ENCODE measurements at regions not wholly inside any gene's neighbourhood (a gene's known extent, or its start where the extent isn't known, plus 50 kb on each side); places are given as distances from the start of the nearest gene placed in this dataset.
A peak's percentile ranks its signal among the peaks of the same experiment; 100 is the strongest.

DNA sequence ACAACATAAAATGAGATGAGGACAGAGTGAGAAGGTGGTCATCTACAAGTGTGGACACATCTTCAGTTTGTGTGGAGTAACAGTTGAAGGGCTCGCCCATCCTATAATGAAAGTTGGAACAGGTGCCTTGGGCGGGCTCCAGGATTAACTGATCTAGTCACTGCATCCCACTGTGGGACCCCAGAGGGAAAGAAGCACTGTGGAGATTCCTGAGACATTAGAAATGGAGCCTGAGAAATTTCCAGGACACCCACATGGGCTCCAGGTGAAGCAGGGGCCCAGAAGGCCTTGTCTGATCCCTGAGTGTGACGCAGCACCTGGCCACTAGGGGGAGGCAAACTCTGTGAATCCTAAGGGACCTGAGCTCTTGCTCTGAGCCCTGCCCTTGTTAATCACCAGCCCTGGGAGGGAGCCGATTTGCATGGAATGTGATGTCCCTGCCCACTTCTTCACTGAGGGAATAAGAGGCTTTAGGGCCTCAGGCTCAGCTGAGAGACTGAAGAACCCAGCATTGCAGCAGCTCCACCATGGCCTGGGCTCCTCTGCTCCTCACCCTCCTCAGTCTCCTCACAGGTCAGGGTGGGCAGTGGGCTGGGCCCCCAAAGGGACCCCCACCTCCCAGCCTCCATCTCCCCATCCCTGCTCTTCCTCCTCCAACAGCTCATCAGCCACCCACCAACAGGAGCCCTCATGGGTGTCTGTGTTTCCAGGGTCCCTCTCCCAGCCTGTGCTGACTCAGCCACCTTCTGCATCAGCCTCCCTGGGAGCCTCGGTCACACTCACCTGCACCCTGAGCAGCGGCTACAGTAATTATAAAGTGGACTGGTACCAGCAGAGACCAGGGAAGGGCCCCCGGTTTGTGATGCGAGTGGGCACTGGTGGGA, 98.4 kb downstream of the VPREB1 start (continued):
- TF ChIP-seq OTX1 (CRISPR knock-in tag; IDR thresholded peaks at IDR 0.05) (0 out of 2 replicates have a peak, but pooled peaks have one; percentile 53), ARID1B (IDR thresholded peaks at IDR 0.05) (no peak), CBFB (CRISPR knock-in tag; IDR thresholded peaks at IDR 0.05) (peak; percentile 84; the same call in 1 of the 2 replicates), ZBTB7A (IDR thresholded peaks at IDR 0.05; ENCODE audit: borderline replicate concordance, control insufficient read depth, low read depth, low read length) (0 out of 2 replicates have a peak, but pooled peaks have one; percentile 30), MAZ (CRISPR knock-in tag; conservative IDR thresholded peaks at IDR 0.05 in 1 of 2, IDR thresholded peaks at IDR 0.05 in 1 of 2) (peak in 1 of 2 experiments; percentile 64; a peak in 2 of 4 replicates), XRCC5 (IDR thresholded peaks at IDR 0.05; ENCODE audit: low read depth, low read length) (peak; percentile 99), SMAD3 (CRISPR knock-in tag; conservative IDR thresholded peaks at IDR 0.05) (peak; percentile 75; the same call in 1 of the 2 replicates), HEY1 (CRISPR knock-in tag; IDR thresholded peaks at IDR 0.05; ENCODE audit: borderline replicate concordance) (0 out of 2 replicates have a peak, but pooled peaks have one; percentile 14), GTF2F1 (IDR thresholded peaks at IDR 0.05; ENCODE audit: low read depth, low read length) (peak; percentile 66; the same call in 1 of the 2 replicates), ZNF408 (CRISPR knock-in tag; IDR thresholded peaks at IDR 0.05; ENCODE audit: low read depth) (0 out of 2 replicates have a peak, but pooled peaks have one; percentile 62), SRF (CRISPR knock-in tag; IDR thresholded peaks at IDR 0.05) (peak in 1 of 2 experiments; percentile 75; a peak in 1 of 4 replicates), ZNF41 (CRISPR knock-in tag; conservative IDR thresholded peaks at IDR 0.05) (peak; percentile 65; the same call in 1 of the 2 replicates), ZNF583 (CRISPR knock-in tag; IDR thresholded peaks at IDR 0.05) (peak; percentile 87), KDM5B (IDR thresholded peaks at IDR 0.05; ENCODE audit: insufficient replicate concordance, low read depth, low read length) (peak; percentile 21), POU5F1 (IDR thresholded peaks at IDR 0.05; ENCODE audit: borderline replicate concordance, low read depth, low read length, partially characterized antibody) (no peak), TOE1 (IDR thresholded peaks at IDR 0.05; ENCODE audit: borderline replicate concordance) (no peak), TOE1 (CRISPR knock-in tag; IDR thresholded peaks at IDR 0.05; ENCODE audit: borderline replicate concordance, low read depth) (peak; percentile 32; the same call in 1 of the 2 replicates)
- TF ChIP-seq, protein P1, sequence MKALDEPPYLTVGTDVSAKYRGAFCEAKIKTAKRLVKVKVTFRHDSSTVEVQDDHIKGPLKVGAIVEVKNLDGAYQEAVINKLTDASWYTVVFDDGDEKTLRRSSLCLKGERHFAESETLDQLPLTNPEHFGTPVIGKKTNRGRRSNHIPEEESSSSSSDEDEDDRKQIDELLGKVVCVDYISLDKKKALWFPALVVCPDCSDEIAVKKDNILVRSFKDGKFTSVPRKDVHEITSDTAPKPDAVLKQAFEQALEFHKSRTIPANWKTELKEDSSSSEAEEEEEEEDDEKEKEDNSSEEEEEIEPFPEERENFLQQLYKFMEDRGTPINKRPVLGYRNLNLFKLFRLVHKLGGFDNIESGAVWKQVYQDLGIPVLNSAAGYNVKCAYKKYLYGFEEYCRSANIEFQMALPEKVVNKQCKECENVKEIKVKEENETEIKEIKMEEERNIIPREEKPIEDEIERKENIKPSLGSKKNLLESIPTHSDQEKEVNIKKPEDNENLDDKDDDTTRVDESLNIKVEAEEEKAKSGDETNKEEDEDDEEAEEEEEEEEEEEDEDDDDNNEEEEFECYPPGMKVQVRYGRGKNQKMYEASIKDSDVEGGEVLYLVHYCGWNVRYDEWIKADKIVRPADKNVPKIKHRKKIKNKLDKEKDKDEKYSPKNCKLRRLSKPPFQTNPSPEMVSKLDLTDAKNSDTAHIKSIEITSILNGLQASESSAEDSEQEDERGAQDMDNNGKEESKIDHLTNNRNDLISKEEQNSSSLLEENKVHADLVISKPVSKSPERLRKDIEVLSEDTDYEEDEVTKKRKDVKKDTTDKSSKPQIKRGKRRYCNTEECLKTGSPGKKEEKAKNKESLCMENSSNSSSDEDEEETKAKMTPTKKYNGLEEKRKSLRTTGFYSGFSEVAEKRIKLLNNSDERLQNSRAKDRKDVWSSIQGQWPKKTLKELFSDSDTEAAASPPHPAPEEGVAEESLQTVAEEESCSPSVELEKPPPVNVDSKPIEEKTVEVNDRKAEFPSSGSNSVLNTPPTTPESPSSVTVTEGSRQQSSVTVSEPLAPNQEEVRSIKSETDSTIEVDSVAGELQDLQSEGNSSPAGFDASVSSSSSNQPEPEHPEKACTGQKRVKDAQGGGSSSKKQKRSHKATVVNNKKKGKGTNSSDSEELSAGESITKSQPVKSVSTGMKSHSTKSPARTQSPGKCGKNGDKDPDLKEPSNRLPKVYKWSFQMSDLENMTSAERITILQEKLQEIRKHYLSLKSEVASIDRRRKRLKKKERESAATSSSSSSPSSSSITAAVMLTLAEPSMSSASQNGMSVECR (CRISPR knock-in tag; IDR thresholded peaks at IDR 0.05): 0 out of 2 replicates have a peak, but pooled peaks have one; percentile 39
- TF ChIP-seq, protein P2, sequence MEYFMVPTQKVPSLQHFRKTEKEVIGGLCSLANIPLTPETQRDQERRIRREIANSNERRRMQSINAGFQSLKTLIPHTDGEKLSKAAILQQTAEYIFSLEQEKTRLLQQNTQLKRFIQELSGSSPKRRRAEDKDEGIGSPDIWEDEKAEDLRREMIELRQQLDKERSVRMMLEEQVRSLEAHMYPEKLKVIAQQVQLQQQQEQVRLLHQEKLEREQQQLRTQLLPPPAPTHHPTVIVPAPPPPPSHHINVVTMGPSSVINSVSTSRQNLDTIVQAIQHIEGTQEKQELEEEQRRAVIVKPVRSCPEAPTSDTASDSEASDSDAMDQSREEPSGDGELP (CRISPR knock-in tag; IDR thresholded peaks at IDR 0.05; ENCODE audit: borderline replicate concordance): peak; percentile 77; the same call in 1 of the 2 replicates
- TF ChIP-seq, protein P3, sequence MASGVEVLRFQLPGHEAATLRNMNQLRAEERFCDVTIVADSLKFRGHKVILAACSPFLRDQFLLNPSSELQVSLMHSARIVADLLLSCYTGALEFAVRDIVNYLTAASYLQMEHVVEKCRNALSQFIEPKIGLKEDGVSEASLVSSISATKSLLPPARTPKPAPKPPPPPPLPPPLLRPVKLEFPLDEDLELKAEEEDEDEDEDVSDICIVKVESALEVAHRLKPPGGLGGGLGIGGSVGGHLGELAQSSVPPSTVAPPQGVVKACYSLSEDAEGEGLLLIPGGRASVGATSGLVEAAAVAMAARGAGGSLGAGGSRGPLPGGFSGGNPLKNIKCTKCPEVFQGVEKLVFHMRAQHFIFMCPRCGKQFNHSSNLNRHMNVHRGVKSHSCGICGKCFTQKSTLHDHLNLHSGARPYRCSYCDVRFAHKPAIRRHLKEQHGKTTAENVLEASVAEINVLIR (CRISPR knock-in tag; IDR thresholded peaks at IDR 0.05): peak; percentile 40; the same call in 1 of the 2 replicates
